ENCODE measurements at regions not wholly inside any gene's neighbourhood (a gene's known extent, or its start where the extent isn't known, plus 50 kb on each side); places are given as distances from the start of the nearest gene placed in this dataset.
"Not testable (repeated sequence)": the region's sequence is repeated elsewhere in the genome, so short reads cannot be mapped to it uniquely, and the experiment has no call there.

DNA sequence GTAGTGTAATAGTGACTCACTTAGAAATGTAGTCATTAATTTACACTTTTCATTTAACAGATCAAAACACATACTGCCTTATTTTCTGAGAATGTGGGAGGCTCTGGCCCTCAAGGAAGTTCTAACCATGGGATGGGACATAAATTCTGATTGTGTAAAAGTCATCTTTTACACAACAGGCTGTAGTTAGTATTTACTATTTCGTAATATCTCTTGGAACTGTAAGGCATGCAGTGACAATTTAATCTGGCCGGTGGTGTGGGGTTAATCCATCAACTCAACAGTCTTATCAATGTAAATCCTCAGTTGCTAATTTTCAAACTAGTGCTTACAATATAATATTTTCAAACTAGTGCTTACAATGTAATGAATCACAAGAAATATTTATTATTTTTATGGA is 1599.2 kb downstream of the EFNB2 start:
- Histone ChIP-seq H4K8ac (ENCODE audit: extremely low read depth, insufficient read depth, low read length) (no peak overlapping the region), H2BK15ac (ENCODE audit: low read length) (no peak overlapping the region), H3K79me1 (ENCODE audit: low read depth, low read length) (no peaks in the 10 kb centered on the region), H2BK20ac (ENCODE audit: low read length) (no peak overlapping the region), H3K9ac (replicated peaks in 1 of 4; ENCODE audit: extremely low read depth in 1 of 4, low read depth in 3 of 4, low read length in 3 of 4) (no peak overlapping the region), H4K20me1 (replicated peaks in 1 of 2; ENCODE audit: control insufficient read depth in 1 of 2, insufficient read depth in 2 of 2, low read length in 2 of 2) (no peaks in the 10 kb centered on the region), H3K4me3 (ENCODE audit: extremely low read depth in 1 of 4, insufficient read depth in 2 of 4, low read depth in 3 of 4, low read length in 4 of 4) (no peak overlapping the region), H3K4me1 (replicated peaks in 1 of 4; ENCODE audit: control insufficient read depth in 3 of 4, insufficient read depth in 4 of 4, low read length in 3 of 4) (no peaks in the 10 kb centered on the region), H3K27me3 (replicated peaks in 1 of 4; ENCODE audit: control insufficient read depth in 3 of 4, extremely low read depth in 1 of 4, insufficient read depth in 3 of 4, low read length in 3 of 4) (no peaks in the 10 kb centered on the region), H3K27ac (ENCODE audit: low read depth, low read length) (no peak overlapping the region), H3K18ac (ENCODE audit: extremely low read depth, low read length) (no peak overlapping the region), H3K56ac (replicated peaks; ENCODE audit: insufficient read length, low read depth, low read length) (no peak overlapping the region), H3K14ac (ENCODE audit: insufficient read length) (no peak overlapping the region), H2AK5ac (ENCODE audit: low read depth, low read length) (no peak overlapping the region), H4K91ac (replicated peaks; ENCODE audit: insufficient read length, low read length) (no peak overlapping the region), H3K23ac (ENCODE audit: insufficient read length) (no peak overlapping the region), H3K4me2 (ENCODE audit: insufficient read depth in 1 of 2, low read depth in 2 of 2, low read length in 2 of 2) (no peak overlapping the region), H3K9me3 (ENCODE audit: insufficient read depth in 2 of 2, low read depth in 1 of 2, low read length in 1 of 2) (no peaks in the 10 kb centered on the region), H3K4ac (replicated peaks; ENCODE audit: insufficient read length, low read depth, low read length) (no peak overlapping the region), H3K79me2 (ENCODE audit: control insufficient read depth in 1 of 2, insufficient read depth in 2 of 2, low read length in 2 of 2) (no peaks in the 10 kb centered on the region), H2BK12ac (ENCODE audit: low read depth, low read length) (no peak overlapping the region), H2AFZ (ENCODE audit: low read length) (no peak overlapping the region), H3K23me2 (ENCODE audit: low read depth, low read length) (no peaks in the 10 kb centered on the region), H2BK120ac (replicated peaks; ENCODE audit: low read depth, low read length) (no peak overlapping the region), H2BK5ac (ENCODE audit: low read depth, low read length) (no peak overlapping the region), H3K36me3 (ENCODE audit: control insufficient read depth in 2 of 4, insufficient read depth in 4 of 4, low read length in 3 of 4) (no peaks in the 10 kb centered on the region), H4K5ac (ENCODE audit: insufficient read length, low read depth, low read length) (no peak overlapping the region)
- 98% methylated on average over 2 of the region's 2 CpGs; no CpG with 5 or more reads in 1 of the 2 experiments for WGBS, 2 experiments (ENCODE audit: extremely low coverage in 1 of 2, insufficient coverage in 1 of 2, insufficient read length in 1 of 2, insufficient replicate concordance in 2 of 2, low coverage in 1 of 2, low lambda C conversion rate in 2 of 2, missing lambda C conversion rate in 1 of 2)
- TF ChIP-seq EGR1 (IDR thresholded peaks at IDR 0.05; ENCODE audit: borderline replicate concordance, low read depth, low read length) (no peak), CHD1 (IDR thresholded peaks at IDR 0.05; ENCODE audit: low read depth, low read length) (no peak), CEBPB (IDR thresholded peaks at IDR 0.05; ENCODE audit: low read depth, low read length) (peak; percentile 36; the same call in 1 of the 2 replicates)
- FAIRE-seq: no peak
- DNase-seq (ENCODE audit: low read depth in 1 of 2, low spot score in 2 of 2): no peak
- ChIA-PET POLR2A (ENCODE audit: partially characterized antibody) (no interaction called here), CTCF (ENCODE audit: partially characterized antibody) (no interaction called here)

DNA sequence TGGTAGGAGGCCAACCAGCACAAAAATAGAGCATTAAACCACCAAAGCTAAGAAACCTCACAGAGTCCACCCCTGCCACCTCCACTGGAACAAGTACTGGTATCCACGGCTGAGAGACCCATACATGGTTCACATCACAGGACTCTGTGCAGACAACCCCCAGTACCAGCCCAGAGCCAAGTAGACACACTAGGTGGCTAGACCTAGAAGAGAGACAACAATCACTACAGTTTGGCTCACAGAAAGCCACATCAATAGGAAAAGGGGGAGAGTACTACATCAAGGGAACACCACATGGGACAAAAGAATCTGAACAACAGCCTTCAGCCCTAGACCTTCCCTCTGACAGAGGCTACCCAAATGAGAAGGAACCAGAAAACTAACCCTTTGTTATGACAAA is 1614.9 kb downstream of the EFNB2 start:
- H3K9me3 ChIP-seq (ENCODE audit: insufficient read depth in 2 of 2, low read depth in 1 of 2, low read length in 1 of 2); H3K4me3 ChIP-seq (ENCODE audit: extremely low read depth in 1 of 4, insufficient read depth in 2 of 4, low read depth in 3 of 4, low read length in 4 of 4); DNase-seq (ENCODE audit: low read depth in 1 of 2, low spot score in 2 of 2); H3K18ac ChIP-seq (ENCODE audit: extremely low read depth, low read length); H3K14ac ChIP-seq (ENCODE audit: insufficient read length); H3K79me2 ChIP-seq (ENCODE audit: control insufficient read depth in 1 of 2, insufficient read depth in 2 of 2, low read length in 2 of 2); H2BK12ac ChIP-seq (ENCODE audit: low read depth, low read length); H3K4me2 ChIP-seq (ENCODE audit: insufficient read depth in 1 of 2, low read depth in 2 of 2, low read length in 2 of 2); POLR2A ChIA-PET (ENCODE audit: partially characterized antibody); H2AFZ ChIP-seq (ENCODE audit: low read length); H4K8ac ChIP-seq (ENCODE audit: extremely low read depth, insufficient read depth, low read length); H2BK5ac ChIP-seq (ENCODE audit: low read depth, low read length); H3K27ac ChIP-seq (ENCODE audit: low read depth, low read length); H3K9ac ChIP-seq (replicated peaks in 1 of 4; ENCODE audit: extremely low read depth in 1 of 4, low read depth in 3 of 4, low read length in 3 of 4); H3K4ac ChIP-seq (replicated peaks; ENCODE audit: insufficient read length, low read depth, low read length); H3K23me2 ChIP-seq (ENCODE audit: low read depth, low read length); H3K27me3 ChIP-seq (replicated peaks in 1 of 4; ENCODE audit: control insufficient read depth in 3 of 4, extremely low read depth in 1 of 4, insufficient read depth in 3 of 4, low read length in 3 of 4); H4K20me1 ChIP-seq (replicated peaks in 1 of 2; ENCODE audit: control insufficient read depth in 1 of 2, insufficient read depth in 2 of 2, low read length in 2 of 2); H4K5ac ChIP-seq (ENCODE audit: insufficient read length, low read depth, low read length); H3K4me1 ChIP-seq (replicated peaks in 1 of 4; ENCODE audit: control insufficient read depth in 3 of 4, insufficient read depth in 4 of 4, low read length in 3 of 4); H3K79me1 ChIP-seq (ENCODE audit: low read depth, low read length); H2BK20ac ChIP-seq (ENCODE audit: low read length); H2AK5ac ChIP-seq (ENCODE audit: low read depth, low read length); FAIRE-seq; H2BK120ac ChIP-seq (replicated peaks; ENCODE audit: low read depth, low read length); H2BK15ac ChIP-seq (ENCODE audit: low read length); H3K56ac ChIP-seq (replicated peaks; ENCODE audit: insufficient read length, low read depth, low read length); H4K91ac ChIP-seq (replicated peaks; ENCODE audit: insufficient read length, low read length); H3K23ac ChIP-seq (ENCODE audit: insufficient read length); H3K36me3 ChIP-seq (ENCODE audit: control insufficient read depth in 2 of 4, insufficient read depth in 4 of 4, low read length in 3 of 4): not testable (repeated sequence)
- CTCF ChIA-PET (ENCODE audit: partially characterized antibody): interaction anchor here (0.6 to 2.5 kb wide), 2 partner anchors 134 to 147 kb away, joined by 3 to 6 read pairs; no protein-coding TSS in a partner anchor
- 92% methylated on average over 1 of the region's 1 CpG; no CpG with 5 or more reads in 1 of the 2 experiments for WGBS, 2 experiments (ENCODE audit: extremely low coverage in 1 of 2, insufficient coverage in 1 of 2, insufficient read length in 1 of 2, insufficient replicate concordance in 2 of 2, low coverage in 1 of 2, low lambda C conversion rate in 2 of 2, missing lambda C conversion rate in 1 of 2)
